ENCODE measurements at regions not wholly inside any gene's neighbourhood (a gene's known extent, or its start where the extent isn't known, plus 50 kb on each side); places are given as distances from the start of the nearest gene placed in this dataset.

DNA sequence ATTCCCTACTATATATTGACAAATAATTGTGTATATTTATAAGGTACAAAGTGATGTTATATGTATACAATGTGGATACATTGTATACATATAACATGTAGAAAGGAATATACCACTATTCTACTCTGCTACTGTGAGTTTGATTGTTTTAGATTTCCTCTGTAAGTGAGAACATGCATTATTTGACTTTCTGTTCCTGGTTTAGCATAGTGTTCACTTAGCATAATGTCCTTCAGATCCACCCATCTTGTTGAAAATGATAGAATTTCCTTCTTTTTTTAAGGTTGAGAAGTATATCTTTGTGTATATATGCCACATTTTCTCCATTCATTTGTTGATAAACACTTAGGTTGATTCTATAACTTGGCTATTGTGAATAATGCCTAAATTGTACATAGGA, 140.8 kb upstream of the BDNF start:
- TF ChIP-seq FOXA1 (IDR thresholded peaks at IDR 0.05) (no peak), ELF4 (IDR thresholded peaks at IDR 0.05) (no peak), CTBP1 (IDR thresholded peaks at IDR 0.05; ENCODE audit: borderline replicate concordance) (no peak), SUZ12 (IDR thresholded peaks at IDR 0.05) (no peak), FOXM1 (IDR thresholded peaks at IDR 0.05; ENCODE audit: borderline replicate concordance) (no peak), FOXK2 (IDR thresholded peaks at IDR 0.05) (no peak), BHLHE40 (IDR thresholded peaks at IDR 0.05; ENCODE audit: borderline replicate concordance) (no peak), NFRKB (IDR thresholded peaks at IDR 0.05) (no peak), TARDBP (IDR thresholded peaks at IDR 0.05) (no peak), LEF1 (IDR thresholded peaks at IDR 0.05; ENCODE audit: borderline replicate concordance) (no peak), ARNT (IDR thresholded peaks at IDR 0.05) (no peak), L3MBTL2 (conservative IDR thresholded peaks at IDR 0.05) (no peak), SP1 (IDR thresholded peaks at IDR 0.05) (no peak), ZNF384 (IDR thresholded peaks at IDR 0.05) (no peak), HDGF (IDR thresholded peaks at IDR 0.05; ENCODE audit: borderline replicate concordance) (no peak)
- TF ChIP-seq, protein P1, sequence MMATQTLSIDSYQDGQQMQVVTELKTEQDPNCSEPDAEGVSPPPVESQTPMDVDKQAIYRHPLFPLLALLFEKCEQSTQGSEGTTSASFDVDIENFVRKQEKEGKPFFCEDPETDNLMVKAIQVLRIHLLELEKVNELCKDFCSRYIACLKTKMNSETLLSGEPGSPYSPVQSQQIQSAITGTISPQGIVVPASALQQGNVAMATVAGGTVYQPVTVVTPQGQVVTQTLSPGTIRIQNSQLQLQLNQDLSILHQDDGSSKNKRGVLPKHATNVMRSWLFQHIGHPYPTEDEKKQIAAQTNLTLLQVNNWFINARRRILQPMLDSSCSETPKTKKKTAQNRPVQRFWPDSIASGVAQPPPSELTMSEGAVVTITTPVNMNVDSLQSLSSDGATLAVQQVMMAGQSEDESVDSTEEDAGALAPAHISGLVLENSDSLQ (IDR thresholded peaks at IDR 0.05): no peak
- POLR2A ChIA-PET: no interaction called here

DNA sequence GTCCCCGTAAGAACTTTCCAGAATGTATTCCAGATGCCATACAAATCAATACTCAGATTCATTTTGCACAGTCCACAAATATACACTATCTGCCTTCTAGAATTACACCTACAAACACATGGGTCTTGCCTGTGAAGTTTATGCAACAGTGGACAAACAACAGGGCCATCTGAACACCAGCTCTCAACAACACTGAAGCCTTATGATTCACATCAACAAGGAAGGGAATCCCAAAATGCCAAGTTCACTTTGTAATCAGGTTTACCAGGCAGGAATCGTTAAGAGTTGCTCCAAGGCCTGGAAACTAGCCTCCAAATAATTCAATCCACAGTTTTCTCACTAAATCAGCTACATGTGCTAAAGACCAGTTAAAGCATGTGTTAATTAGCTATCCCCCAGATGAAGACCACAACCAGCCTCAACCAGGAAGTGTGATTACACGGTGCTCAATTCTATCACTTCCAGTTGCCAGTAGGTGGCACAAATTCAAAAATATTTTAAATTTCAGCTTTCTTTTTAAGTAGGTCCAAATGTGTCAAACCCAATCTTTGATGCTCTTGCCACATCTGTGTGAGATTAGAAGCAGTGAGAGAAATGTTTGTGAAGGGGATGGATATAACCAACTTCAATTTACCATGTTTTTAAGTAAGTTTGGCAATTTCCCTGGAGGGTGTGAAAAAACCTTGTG, 139.1 kb upstream of the BDNF start:
- ChIA-PET CTCF (interaction anchor here (0.6 kb wide), 2 partner anchors 136 to 749 kb away, joined by 3 read pairs; no protein-coding TSS in a partner anchor), POLR2A (no interaction called here)
- TF ChIP-seq FOXA1 (IDR thresholded peaks at IDR 0.05): no peak
- TF ChIP-seq TARDBP (IDR thresholded peaks at IDR 0.05): no peak
- TF ChIP-seq FOXK2 (IDR thresholded peaks at IDR 0.05): no peak
- no peak for TF ChIP-seq FOXM1 (IDR thresholded peaks at IDR 0.05; ENCODE audit: borderline replicate concordance)
- no peak for TF ChIP-seq HDGF (IDR thresholded peaks at IDR 0.05; ENCODE audit: borderline replicate concordance)
- TF ChIP-seq LEF1 (IDR thresholded peaks at IDR 0.05; ENCODE audit: borderline replicate concordance): no peak
- no peak for TF ChIP-seq NFRKB (IDR thresholded peaks at IDR 0.05)
- TF ChIP-seq BHLHE40 (IDR thresholded peaks at IDR 0.05; ENCODE audit: borderline replicate concordance): no peak
- TF ChIP-seq ELF4 (IDR thresholded peaks at IDR 0.05): no peak
- TF ChIP-seq ARNT (IDR thresholded peaks at IDR 0.05): no peak
- no peak for TF ChIP-seq L3MBTL2 (conservative IDR thresholded peaks at IDR 0.05)
- no peak for DNase-seq (ENCODE audit: extremely low spot score)

More for the DNA sequence above, 140.8 kb upstream of the BDNF start:
- no peak for DNase-seq (ENCODE audit: extremely low spot score)
- CTCF ChIA-PET: no interaction called here

DNA sequence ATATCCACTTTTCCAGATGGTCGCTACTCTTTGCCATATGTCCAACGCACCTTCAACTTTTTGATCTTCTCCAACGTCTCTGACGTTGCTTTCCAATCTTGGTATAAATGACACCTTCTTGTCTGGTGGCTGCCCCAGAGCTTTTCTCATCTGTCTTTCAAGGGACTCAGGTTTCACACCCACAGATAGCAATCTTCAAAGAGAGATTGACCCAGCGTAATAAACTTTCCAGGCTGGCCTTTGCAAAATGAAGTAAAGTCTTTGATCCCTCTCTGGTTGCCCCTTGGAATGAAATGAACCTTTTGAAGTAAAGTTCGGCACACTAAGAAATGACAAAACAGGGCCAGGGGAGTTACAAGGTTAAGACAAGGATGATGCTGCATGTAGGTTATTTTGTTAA, 138.4 kb upstream of the BDNF start:
- no peak for TF ChIP-seq SP1 (IDR thresholded peaks at IDR 0.05)
- no peak for TF ChIP-seq BHLHE40 (IDR thresholded peaks at IDR 0.05; ENCODE audit: borderline replicate concordance)
- no peak for TF ChIP-seq FOXA1 (IDR thresholded peaks at IDR 0.05)
- DNase-seq (ENCODE audit: extremely low spot score): no peak
- CTCF ChIA-PET: no interaction called here
- POLR2A ChIA-PET: no interaction called here

GRCh38 chr11:27837895-27838563, 137.8 kb upstream of the BDNF start:
- ChIA-PET CTCF (no interaction called here), POLR2A (no interaction called here)
- DNase-seq (ENCODE audit: extremely low spot score): no peak
- no peak for TF ChIP-seq FOXM1 (IDR thresholded peaks at IDR 0.05; ENCODE audit: borderline replicate concordance)
- TF ChIP-seq LEF1 (IDR thresholded peaks at IDR 0.05; ENCODE audit: borderline replicate concordance): no peak
- TF ChIP-seq NFRKB (IDR thresholded peaks at IDR 0.05): no peak
- no peak for TF ChIP-seq ARNT (IDR thresholded peaks at IDR 0.05)
- no peak for TF ChIP-seq SUZ12 (IDR thresholded peaks at IDR 0.05)
- no peak for TF ChIP-seq FOXA1 (IDR thresholded peaks at IDR 0.05)
- TF ChIP-seq BHLHE40 (IDR thresholded peaks at IDR 0.05; ENCODE audit: borderline replicate concordance): no peak
- TF ChIP-seq TARDBP (IDR thresholded peaks at IDR 0.05): no peak
- no peak for TF ChIP-seq SP1 (IDR thresholded peaks at IDR 0.05)
- no peak for TF ChIP-seq ELF4 (IDR thresholded peaks at IDR 0.05)
- TF ChIP-seq CTBP1 (IDR thresholded peaks at IDR 0.05; ENCODE audit: borderline replicate concordance): no peak
- no peak for TF ChIP-seq FOXK2 (IDR thresholded peaks at IDR 0.05)
- TF ChIP-seq, protein P1 (IDR thresholded peaks at IDR 0.05): no peak
- TF ChIP-seq HDGF (IDR thresholded peaks at IDR 0.05; ENCODE audit: borderline replicate concordance): no peak
- TF ChIP-seq L3MBTL2 (conservative IDR thresholded peaks at IDR 0.05): no peak
- no peak for TF ChIP-seq ZNF384 (IDR thresholded peaks at IDR 0.05)

DNA sequence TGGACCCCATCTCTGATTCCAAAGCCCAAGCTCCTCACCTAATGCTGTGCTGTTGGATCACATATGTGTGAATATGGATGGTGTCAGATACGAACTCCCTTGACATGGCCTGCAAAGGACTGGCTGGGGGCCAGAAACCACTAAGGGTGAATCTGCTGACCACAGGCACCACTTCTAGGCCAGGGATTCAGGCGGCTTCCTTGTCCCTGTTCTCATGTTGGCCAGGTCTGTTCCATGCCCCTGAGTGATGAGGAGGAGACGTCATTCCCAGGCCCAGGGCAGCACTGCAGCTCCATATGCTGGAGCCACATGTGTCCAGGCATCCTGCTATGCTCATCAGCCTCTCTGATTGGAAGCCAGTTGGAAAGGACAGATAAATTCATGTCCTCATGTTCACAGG, 130.0 kb upstream of the BDNF start:
- ChIA-PET CTCF (no interaction called here), POLR2A (no interaction called here)
- DNase-seq (ENCODE audit: extremely low spot score): no peak
- no peak for TF ChIP-seq TARDBP (IDR thresholded peaks at IDR 0.05)
- TF ChIP-seq FOXK2 (IDR thresholded peaks at IDR 0.05): no peak
- TF ChIP-seq ARNT (IDR thresholded peaks at IDR 0.05): no peak
- no peak for TF ChIP-seq SUZ12 (IDR thresholded peaks at IDR 0.05)
- TF ChIP-seq, protein P1 (IDR thresholded peaks at IDR 0.05): no peak
- TF ChIP-seq SP1 (IDR thresholded peaks at IDR 0.05): no peak
- TF ChIP-seq FOXM1 (IDR thresholded peaks at IDR 0.05; ENCODE audit: borderline replicate concordance): no peak
- no peak for TF ChIP-seq LEF1 (IDR thresholded peaks at IDR 0.05; ENCODE audit: borderline replicate concordance)
- no peak for TF ChIP-seq FOXA1 (IDR thresholded peaks at IDR 0.05)
- TF ChIP-seq HDGF (IDR thresholded peaks at IDR 0.05; ENCODE audit: borderline replicate concordance): no peak
- TF ChIP-seq CTBP1 (IDR thresholded peaks at IDR 0.05; ENCODE audit: borderline replicate concordance): no peak
- TF ChIP-seq L3MBTL2 (conservative IDR thresholded peaks at IDR 0.05): no peak
- no peak for TF ChIP-seq BHLHE40 (IDR thresholded peaks at IDR 0.05; ENCODE audit: borderline replicate concordance)

DNA sequence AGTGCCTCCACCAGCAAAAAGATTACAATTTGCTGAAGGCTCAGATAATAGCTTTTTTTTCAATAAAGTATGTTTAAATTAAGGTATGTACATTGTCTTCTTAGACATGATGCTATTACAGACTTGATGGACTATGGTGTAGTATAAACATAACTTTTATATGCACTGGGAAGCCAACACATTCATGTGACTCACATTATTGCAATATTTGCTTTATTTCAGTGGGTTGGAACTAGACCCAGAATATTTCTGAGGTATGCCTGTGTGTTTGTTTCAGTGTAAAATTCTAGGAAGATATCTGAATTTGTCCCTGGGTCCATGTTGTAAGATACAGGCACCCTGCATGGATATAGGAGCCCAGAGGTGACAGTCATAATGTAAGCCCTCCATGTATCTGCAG, 120.0 kb upstream of the BDNF start:
- POLR2A ChIA-PET: no interaction called here
- CTCF ChIA-PET: no interaction called here
- DNase-seq (ENCODE audit: extremely low spot score): no peak
- no peak for TF ChIP-seq L3MBTL2 (conservative IDR thresholded peaks at IDR 0.05)
- no peak for TF ChIP-seq LEF1 (IDR thresholded peaks at IDR 0.05; ENCODE audit: borderline replicate concordance)
- no peak for TF ChIP-seq ELF4 (IDR thresholded peaks at IDR 0.05)
- no peak for TF ChIP-seq FOXA1 (IDR thresholded peaks at IDR 0.05)
- TF ChIP-seq SP1 (IDR thresholded peaks at IDR 0.05): no peak
- TF ChIP-seq TARDBP (IDR thresholded peaks at IDR 0.05): no peak
- TF ChIP-seq HDGF (IDR thresholded peaks at IDR 0.05; ENCODE audit: borderline replicate concordance): no peak
- TF ChIP-seq NFRKB (IDR thresholded peaks at IDR 0.05): no peak
